K562 (cell line): ENCODE measurements at regions not wholly inside any gene's neighbourhood (a gene's known extent, or its start where the extent isn't known, plus 50 kb on each side); places are given as distances from the start of the nearest gene placed in this dataset.

Source experiments
- ATAC-seq: fragments of 200-7000 bp; cut with Tn5 transposase; 3 replicates; pipeline ENCODE4 v1.9.1; 2020; ENCODE audit warnings: moderate library complexity
- BruUV-seq: library from RNA; stranded (reverse); fragments of 400-500 nt; replicated peaks from 2 replicates; lab custom pipeline; 2021; lab: Mats Ljungman, UMichigan
- CTCF ChIA-PET: fragments of 300-600 bp; formaldehyde crosslinking; extraction: SDS; loops from one replicate; lab custom pipeline; 2021; ENCODE audit warnings: low intra/inter-chr PET ratio; lab: Yijun Ruan, JAX
- POLR2A ChIA-PET: fragments of 300-600, 350-650 bp; sonication (Branson Sonifier 250); formaldehyde crosslinking; extraction: SDS; loops from one replicate; lab custom pipeline; 2021; ENCODE audit warnings: antibody characterized with exemption, inconsistent platforms; lab: Yijun Ruan, JAX
- DNase-seq, 4 experiments: peaks; one replicate each; pipeline versions ENCODE4 v3.0.0 to v3.0.0-alpha.2; 2011 to 2018; ENCODE audit warnings: low spot score in 3 of 4, mixed read lengths in 3 of 4; ENCODE audit errors: extremely low read depth in 1 of 4
- FAIRE-seq: peaks from 2 replicates; lab custom pipeline; 2011; peaks lifted over from hg19 to GRCh38; lab: Jason Lieb, UNC
- H2AFZ ChIP-seq: 2 replicates; pipeline ENCODE4 v1.6.0; 2011; ENCODE audit warnings: low read depth, low read length, control low read depth, inconsistent platforms
- H3K27ac ChIP-seq: fragments of 200-600 bp; 3 replicates; pipeline ENCODE4 v1.8.0; 2011; ENCODE audit warnings: low read depth, mild to moderate bottlenecking, control low read depth, inconsistent platforms, low read length, moderate library complexity, mixed read lengths; ENCODE audit errors: extremely low read depth
- H3K27me3 ChIP-seq, 2 experiments: fragments of 300-600 bp in 1 of 2; 2 replicates in 1 of 2; 3 replicates in 1 of 2; pipeline versions ENCODE4 v1.6.0 to v1.8.0; 2011; ENCODE audit warnings: inconsistent platforms in 2 of 2, low read length in 2 of 2, mild to moderate bottlenecking in 1 of 2, mixed read lengths in 1 of 2, moderate library complexity in 1 of 2; ENCODE audit not compliant: control insufficient read depth in 2 of 2, insufficient read depth in 2 of 2
- H3K36me3 ChIP-seq: fragments of 300-600 bp; 3 replicates; pipeline ENCODE4 v1.8.0; 2011; ENCODE audit warnings: mild to moderate bottlenecking, low read length, inconsistent platforms; ENCODE audit not compliant: control insufficient read depth, insufficient read depth
- H3K4me1 ChIP-seq, 2 experiments: fragments of 200-600 bp in 1 of 2; replicated peaks in 1 of 2; 2 replicates in 1 of 2; 3 replicates in 1 of 2; pipeline versions ENCODE4 v1.5.1 to v1.8.0; 2011; ENCODE audit warnings: inconsistent platforms in 2 of 2, low read length in 2 of 2, mild to moderate bottlenecking in 1 of 2, mixed read lengths in 1 of 2, moderate library complexity in 1 of 2; ENCODE audit not compliant: control insufficient read depth in 2 of 2, insufficient read depth in 2 of 2
- H3K4me2 ChIP-seq: 2 replicates; pipeline ENCODE4 v1.6.1; 2011; ENCODE audit warnings: low read length, control low read depth, inconsistent platforms, mixed read lengths; ENCODE audit not compliant: insufficient read depth
- H3K4me3 ChIP-seq: fragments of 200-600 bp; sonication (generic), shearing (Covaris generic); 2 replicates; pipeline ENCODE4 v1.5.1; 2016; ENCODE audit warnings: control low read depth, inconsistent platforms
- H3K79me2 ChIP-seq: fragments of 200-600 bp; 3 replicates; pipeline ENCODE4 v1.8.0; 2011; ENCODE audit warnings: low read length, inconsistent platforms; ENCODE audit not compliant: control insufficient read depth, insufficient read depth
- H3K9ac ChIP-seq, 2 experiments: 2 replicates each; pipeline versions ENCODE4 v1.6.0 to v1.6.1; 2011; ENCODE audit warnings: low read depth in 2 of 2, low read length in 2 of 2, control low read depth in 1 of 2, inconsistent platforms in 1 of 2, mild to moderate bottlenecking in 1 of 2, mixed read lengths in 1 of 2; ENCODE audit not compliant: insufficient read depth in 1 of 2
- H3K9me1 ChIP-seq: one replicate; pipeline ENCODE4 v1.6.0; 2011; ENCODE audit warnings: inconsistent platforms, mild to moderate bottlenecking, low read length, moderate library complexity; ENCODE audit not compliant: control insufficient read depth, insufficient read depth
- H3K9me3 ChIP-seq: replicated peaks from 2 replicates; pipeline ENCODE4 v1.5.1; 2011; ENCODE audit warnings: low read depth, low read length, inconsistent platforms; ENCODE audit not compliant: control insufficient read depth, insufficient read depth
- H4K20me1 ChIP-seq: replicated peaks from 2 replicates; pipeline ENCODE4 v1.6.1; 2011; ENCODE audit warnings: low read length, inconsistent platforms, mixed read lengths; ENCODE audit not compliant: control insufficient read depth, insufficient read depth
- ASH1L ChIP-seq: fragments of 450-650 bp; IDR thresholded peaks from 2 replicates; pipeline ENCODE4 v1.6.1; 2018; ENCODE audit warnings: borderline replicate concordance, mild to moderate bottlenecking, low read depth; ENCODE audit not compliant: partially characterized antibody
- BRF1 ChIP-seq: IDR thresholded peaks from 3 replicates; pipeline ENCODE4 v1.6.1; 2011; ENCODE audit warnings: borderline replicate concordance, mild to moderate bottlenecking; ENCODE audit not compliant: insufficient read length; ENCODE audit errors: extremely low read depth
- DIDO1 ChIP-seq: fragments of 450-650 bp; IDR thresholded peaks from 2 replicates; pipeline ENCODE4 v1.6.1; 2016; ENCODE audit warnings: low read depth, missing biosample characterization, missing genetic modification characterization
- ELK3 ChIP-seq: fragments of 450-650 bp; formaldehyde crosslinking; IDR thresholded peaks from 2 replicates; pipeline ENCODE4 v1.4.0; 2020; ENCODE audit warnings: mild to moderate bottlenecking
- ETV1 ChIP-seq: fragments of 450-650 bp; conservative IDR thresholded peaks from 2 replicates; pipeline ENCODE4 v1.6.1; 2016; ENCODE audit warnings: missing genetic modification characterization, control low read depth, low read depth, missing compliant biosample characterization
- FIP1L1 ChIP-seq: fragments of 200-400 bp; formaldehyde crosslinking; IDR thresholded peaks from 2 replicates; pipeline ENCODE4 v1.6.1; 2018; ENCODE audit warnings: mild to moderate bottlenecking, low read depth, low read length; ENCODE audit not compliant: poor library complexity, severe bottlenecking
- NELFE ChIP-seq: IDR thresholded peaks from 2 replicates; pipeline ENCODE4 v1.6.1; 2011; ENCODE audit warnings: mild to moderate bottlenecking; ENCODE audit not compliant: insufficient read depth, insufficient read length
- RAD21 ChIP-seq, 2 experiments: fragments of 250-450 bp in 1 of 2; fragments of 450-650 bp in 1 of 2; sonication (Bioruptor Pico) in 1 of 2; formaldehyde crosslinking in 1 of 2; IDR thresholded peaks in 1 of 2; conservative IDR thresholded peaks in 1 of 2; 2 replicates each; pipeline versions ENCODE4 v1.4.0 to v1.8.0; 2020 to 2022; ENCODE audit warnings: mild to moderate bottlenecking in 2 of 2, moderate library complexity in 1 of 2
- SLC30A9 ChIP-seq: fragments of 250-450 bp; sonication (Bioruptor Pico); IDR thresholded peaks from 2 replicates; pipeline ENCODE4 v1.8.0; 2022; ENCODE audit warnings: mild to moderate bottlenecking, moderate library complexity
- TOE1 ChIP-seq, 2 experiments: fragments of 450-650 bp in 1 of 2; sonication (generic) in 1 of 2; formaldehyde crosslinking in 1 of 2; IDR thresholded peaks; 2 replicates each; pipeline versions ENCODE4 v1.7.1 to v1.8.0; 2016 to 2022; ENCODE audit warnings: borderline replicate concordance in 2 of 2, mild to moderate bottlenecking in 2 of 2, antibody characterized with exemption in 1 of 2, inconsistent platforms in 1 of 2, low read depth in 1 of 2, missing genetic modification reagents in 1 of 2, moderate library complexity in 1 of 2
- TRIM28 ChIP-seq: fragments of 450-650 bp; IDR thresholded peaks from 2 replicates; pipeline ENCODE4 v1.6.1; 2017
- ZFP30 ChIP-seq: fragments of 250-450 bp; sonication (Bioruptor Pico); IDR thresholded peaks from 2 replicates; pipeline ENCODE4 v1.8.0; 2022; ENCODE audit warnings: moderate library complexity, mild to moderate bottlenecking, inconsistent platforms, borderline replicate concordance
- ZKSCAN8 ChIP-seq: fragments of 200-800 bp; sonication (Bioruptor generic); IDR thresholded peaks from 2 replicates; pipeline ENCODE4 v1.6.1; 2016; ENCODE audit warnings: missing genetic modification characterization, missing compliant biosample characterization
- ZNF24 ChIP-seq: fragments of 450-650 bp; IDR thresholded peaks from 2 replicates; pipeline ENCODE4 v1.6.1; 2016
- ZNF277 ChIP-seq: fragments of 250-450 bp; sonication (Bioruptor Pico); IDR thresholded peaks from 2 replicates; pipeline ENCODE4 v1.8.0; 2022; ENCODE audit warnings: inconsistent platforms, mild to moderate bottlenecking, moderate library complexity, borderline replicate concordance
- ZNF586 ChIP-seq: fragments of 450-650 bp; formaldehyde crosslinking; conservative IDR thresholded peaks from 2 replicates; pipeline ENCODE4 v1.4.0; 2020; ENCODE audit warnings: mild to moderate bottlenecking, moderate library complexity
- WGBS: fragments of 100-300 bp; shearing (Covaris generic); methylation state at CpG from one replicate; pipeline ENCODE4 v1.1.6; 2016; ENCODE audit warnings: low coverage, mixed read lengths; ENCODE audit not compliant: insufficient coverage; ENCODE audit errors: missing lambda C conversion rate; 5-methylcytosine and 5-hydroxymethylcytosine counted together
- in situ Hi-C: fragments of 300-500 bp; cut with MboI; formaldehyde crosslinking; loops from 4 replicates; pipeline ENCODE4 v1.15.0; 2018; ENCODE audit warnings: inconsistent platforms, mixed read lengths
- intact Hi-C: fragments of 100-400 bp; cut with micrococcal nuclease; formaldehyde crosslinking; loops from 2 replicates; pipeline ENCODE4 v1.14.2; 2022

- Histone ChIP-seq H3K4me2 (no peak overlapping the region), H3K79me2 (no peaks in the 10 kb centered on the region), H2AFZ (no peak overlapping the region), H4K20me1 (peaks cover 5% of the 10 kb centered on the region; the same call in 1 of the 2 replicates), H3K9me3 (peaks cover 8% of the 10 kb centered on the region; the same call in 1 of the 2 replicates), H3K27me3 (peaks cover 0 to 10% of the 10 kb centered on the region in 2 experiments; a peak in 2 of 5 replicates), H3K9me1 (no peaks in the 10 kb centered on the region), H3K4me1 (peaks cover 0 to 6% of the 10 kb centered on the region in 2 experiments; a peak in 2 of 5 replicates), H3K9ac (no peak overlapping the region), H3K4me3 (no peak overlapping the region), H3K36me3 (no peaks in the 10 kb centered on the region)
- ATAC-seq: no peak
- ChIA-PET CTCF (no interaction called here), POLR2A (no interaction called here)
- FAIRE-seq: no peak
- WGBS: 1% methylated on average over 22 of the region's 31 CpGs
- intact Hi-C loops: no loop called here
- BruUV-seq: no TSS peak
- DNase-seq: no peak
- in situ Hi-C loops: loop anchor here (25.0 kb wide), 1 partner anchor 224 kb away; no protein-coding TSS in a partner anchor
- TF ChIP-seq ZNF277 (CRISPR knock-in tag) (no peak), ZNF24 (no peak), FIP1L1 (no peak), NELFE (no peak), ASH1L (no peak), ETV1 (no peak), DIDO1 (no peak), ZNF586 (no peak), BRF1 (no peak), RAD21 (CRISPR knock-in tag; conservative IDR thresholded peaks at IDR 0.05 in 1 of 2, IDR thresholded peaks at IDR 0.05 in 1 of 2) (no peak), SLC30A9 (CRISPR knock-in tag) (no peak), ELK3 (CRISPR knock-in tag) (no peak), TOE1 (IDR thresholded peaks at IDR 0.05; ENCODE audit: borderline replicate concordance) (no peak), TOE1 (CRISPR knock-in tag; IDR thresholded peaks at IDR 0.05; ENCODE audit: borderline replicate concordance, low read depth) (no peak), TRIM28 (no peak), ZFP30 (CRISPR knock-in tag) (no peak), ZKSCAN8 (no peak)
- TF ChIP-seq, all 486 proteins: peak for 0
- no peak overlapping the region for H3K27ac ChIP-seq
These were observed 109.7 kb upstream of the ACTRT2 start for GRCh38 chr1:2911421-2912178.
